HG03108 (cell line): ENCODE measurements at regions not wholly inside any gene's neighbourhood (a gene's known extent, or its start where the extent isn't known, plus 50 kb on each side); places are given as distances from the start of the nearest gene placed in this dataset.
"Not testable (repeated sequence)": the region's sequence is repeated elsewhere in the genome, so short reads cannot be mapped to it uniquely, and the experiment has no call there.

ENCODE experiments used
- ATAC-seq: cut with Tn5 transposase; IDR thresholded peaks from one replicate; pipeline ENCODE4 v1.9.1; 2021; ENCODE audit warnings: moderate library complexity; ENCODE audit not compliant: unreplicated experiment

DNA sequence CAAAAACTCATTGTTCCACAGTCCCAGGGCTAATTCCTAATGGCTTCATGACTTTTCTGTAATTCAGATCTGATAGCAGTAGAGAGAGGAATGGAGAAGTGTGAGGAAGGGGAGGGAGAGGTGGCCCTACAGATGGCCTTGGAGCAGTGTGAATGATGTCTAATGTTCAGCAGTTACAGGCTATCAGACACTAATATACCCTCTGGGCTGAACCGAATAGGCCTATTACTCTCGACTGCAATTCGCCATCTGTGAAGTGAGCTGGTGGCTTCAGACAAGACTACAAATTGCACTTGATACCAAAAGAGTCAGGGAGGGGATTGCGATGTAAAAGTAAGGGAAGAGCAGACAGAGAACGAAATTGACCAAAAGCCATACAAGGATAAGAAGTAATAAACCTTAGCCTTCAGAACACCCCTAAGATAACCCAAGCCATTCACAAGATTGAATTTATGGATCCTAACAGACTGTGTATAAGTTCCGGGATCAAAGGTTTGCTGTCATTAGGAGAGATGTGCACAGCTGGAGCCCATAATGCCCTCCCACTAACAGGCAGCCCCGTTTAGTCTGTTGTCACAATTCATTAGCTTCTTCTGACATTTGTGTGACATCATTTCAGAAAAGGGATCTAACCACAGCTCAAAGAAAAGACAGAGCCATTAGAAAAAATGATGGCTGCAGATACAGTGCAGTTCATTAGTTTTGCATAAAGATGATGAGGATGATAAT, 642.4 kb upstream of the API5 start:
- ATAC-seq: no peak

GRCh38 chr11:42674436-42674835, 637.4 kb upstream of the API5 start:
- no peak for ATAC-seq

GRCh38 chr11:42707541-42707940, 604.3 kb upstream of the API5 start:
- no peak for ATAC-seq

- ATAC-seq: no peak
These were observed 602.6 kb upstream of the API5 start for GRCh38 chr11:42709216-42709615.

DNA sequence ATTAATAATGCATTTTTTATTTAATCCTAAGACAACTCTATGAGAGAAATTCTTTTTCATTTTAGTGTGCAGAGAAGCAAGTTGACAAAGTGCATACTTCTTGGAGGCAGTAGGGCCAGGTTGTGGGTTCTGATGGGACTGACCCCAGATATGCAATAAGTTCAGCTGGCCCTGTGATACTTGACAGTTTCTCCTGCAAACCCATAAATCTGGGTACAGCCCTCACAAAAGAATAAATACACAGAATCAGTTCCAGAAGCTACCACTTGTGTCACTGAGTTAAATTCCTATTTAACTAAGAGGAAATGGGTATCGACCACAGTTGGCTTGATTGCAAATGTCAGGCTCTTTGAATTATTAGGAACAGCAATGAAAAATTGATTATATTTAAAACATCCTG, 598.5 kb upstream of the API5 start:
- no peak for ATAC-seq

- ATAC-seq: no peak
These were observed 598.0 kb upstream of the API5 start for GRCh38 chr11:42713753-42714152.

GRCh38 chr11:42720716-42721563, 590.9 kb upstream of the API5 start:
- no peak for ATAC-seq

DNA sequence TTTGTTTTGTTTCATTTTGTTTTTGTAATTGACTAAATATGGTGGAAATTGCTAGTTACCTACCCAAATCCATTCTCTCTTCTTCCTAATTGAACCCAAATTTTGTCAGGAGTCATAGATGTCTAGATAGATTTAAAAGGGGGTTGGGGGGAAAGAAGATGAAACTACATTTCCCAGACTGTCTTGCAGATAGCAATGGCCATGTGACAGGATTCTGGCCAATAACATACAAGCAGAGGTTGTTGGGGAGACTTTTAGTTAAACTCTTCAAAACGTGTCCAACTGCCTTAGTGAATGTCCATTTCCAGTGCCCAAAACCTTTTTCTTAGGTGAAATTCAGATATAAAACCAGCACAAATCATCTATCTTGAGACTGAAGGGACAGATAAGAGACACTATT, 583.9 kb upstream of the API5 start:
- ATAC-seq: no peak

DNA sequence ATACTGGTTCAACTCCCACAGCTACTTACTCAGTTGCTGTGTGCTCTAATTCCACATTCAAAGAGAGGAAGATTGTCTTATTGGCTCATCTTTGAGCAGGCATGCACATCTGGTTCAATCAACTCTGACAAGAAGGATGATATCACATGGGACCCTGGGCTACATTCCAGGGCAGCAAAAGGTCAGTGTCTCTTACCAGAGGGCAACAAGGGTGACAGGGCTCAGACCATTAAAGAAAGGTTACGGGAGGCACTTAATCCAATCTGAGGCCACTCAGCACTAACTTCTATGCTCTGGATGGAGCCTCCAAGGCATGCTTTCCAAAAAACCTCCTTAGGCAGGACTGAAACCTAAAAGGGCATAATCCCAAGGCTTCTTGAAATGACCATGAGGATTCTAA, 549.4 kb upstream of the API5 start:
- no peak for ATAC-seq

GRCh38 chr11:42764936-42765335, 546.9 kb upstream of the API5 start:
- no peak for ATAC-seq

DNA sequence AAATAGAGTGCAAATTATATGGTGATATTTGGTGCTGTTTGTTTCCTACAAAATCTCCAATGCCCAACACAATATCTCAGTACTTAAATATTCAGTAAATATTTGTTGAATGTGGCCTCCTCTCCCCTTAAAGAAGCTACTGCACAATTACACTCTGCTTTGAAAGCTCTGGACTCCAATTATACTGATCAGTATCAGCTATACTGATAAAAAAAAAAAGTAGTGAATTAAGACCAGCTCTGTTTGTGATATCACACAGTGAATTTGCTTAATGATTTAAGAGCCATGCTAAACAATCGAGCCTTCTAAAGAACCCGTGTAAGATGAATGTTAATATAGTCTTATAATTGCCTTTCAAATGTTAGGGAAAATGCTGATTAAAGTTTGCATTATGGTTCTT, 543.2 kb upstream of the API5 start:
- ATAC-seq: no peak

GRCh38 chr11:42770444-42771065, 541.2 kb upstream of the API5 start:
- no peak for ATAC-seq

GRCh38 chr11:42772886-42773285, 538.9 kb upstream of the API5 start:
- ATAC-seq: no peak

DNA sequence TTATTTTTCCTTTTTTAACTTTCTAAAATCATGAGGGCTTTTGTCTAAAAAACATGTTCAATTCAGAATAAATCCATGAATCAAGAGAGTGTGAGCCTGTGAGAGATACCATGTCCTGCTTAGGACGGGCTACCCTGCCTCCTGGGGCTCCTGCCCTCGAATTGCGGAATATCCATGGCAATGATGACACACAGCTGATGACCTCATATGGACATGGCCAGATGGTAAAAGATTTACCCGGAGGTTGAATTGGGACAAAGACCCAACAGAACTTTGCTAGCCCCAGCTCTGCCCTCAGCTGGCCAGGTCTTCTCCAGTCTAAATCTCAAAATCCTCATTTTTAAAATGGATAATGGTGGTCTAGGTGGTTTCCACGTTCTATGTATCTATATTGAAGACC, 538.1 kb upstream of the API5 start:
- ATAC-seq: no peak

- no peak for ATAC-seq
These were observed 537.2 kb upstream of the API5 start for GRCh38 chr11:42774567-42774966.

GRCh38 chr11:42777776-42778175, 534.0 kb upstream of the API5 start:
- ATAC-seq: no peak

GRCh38 chr11:42778193-42778592, 533.6 kb upstream of the API5 start:
- ATAC-seq: no peak

DNA sequence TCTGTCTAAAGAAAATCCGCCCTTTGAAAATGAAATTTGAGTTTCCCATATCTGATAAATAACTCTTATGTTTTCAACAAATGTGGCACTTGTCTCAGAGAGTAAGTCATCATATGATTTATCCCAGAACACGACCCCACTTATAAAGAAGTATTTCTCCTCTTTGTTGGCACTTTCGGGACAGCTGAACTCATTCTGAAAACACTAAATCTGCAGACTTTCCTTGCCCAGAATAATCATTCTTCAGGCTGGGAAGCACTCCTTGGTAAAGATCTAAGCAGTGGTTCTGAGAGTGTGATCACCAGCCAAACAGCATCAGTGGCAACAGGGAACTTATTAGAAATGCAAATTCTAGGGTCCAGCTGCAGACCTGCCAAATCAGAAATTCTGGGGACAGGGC, 532.2 kb upstream of the API5 start:
- ATAC-seq: no peak

DNA sequence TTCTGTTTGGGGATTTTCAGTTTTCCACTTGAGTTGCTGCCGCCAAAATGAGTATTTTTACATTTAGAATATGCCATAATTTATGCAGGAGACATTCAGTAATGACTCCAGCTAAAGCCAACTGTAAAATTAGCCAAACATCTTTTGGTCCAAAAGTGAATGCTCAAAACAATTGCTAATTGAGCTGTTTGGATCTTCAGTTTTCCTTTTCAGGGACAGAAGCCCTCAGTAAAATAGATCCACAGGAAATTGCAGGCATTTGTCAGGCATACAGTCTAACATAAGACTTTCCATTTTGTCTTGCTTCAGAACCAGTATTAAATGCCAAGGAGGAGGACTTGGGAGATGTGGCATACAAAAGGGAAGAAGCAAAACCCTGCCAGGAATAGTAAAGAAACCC, 524.8 kb upstream of the API5 start:
- ATAC-seq: no peak

DNA sequence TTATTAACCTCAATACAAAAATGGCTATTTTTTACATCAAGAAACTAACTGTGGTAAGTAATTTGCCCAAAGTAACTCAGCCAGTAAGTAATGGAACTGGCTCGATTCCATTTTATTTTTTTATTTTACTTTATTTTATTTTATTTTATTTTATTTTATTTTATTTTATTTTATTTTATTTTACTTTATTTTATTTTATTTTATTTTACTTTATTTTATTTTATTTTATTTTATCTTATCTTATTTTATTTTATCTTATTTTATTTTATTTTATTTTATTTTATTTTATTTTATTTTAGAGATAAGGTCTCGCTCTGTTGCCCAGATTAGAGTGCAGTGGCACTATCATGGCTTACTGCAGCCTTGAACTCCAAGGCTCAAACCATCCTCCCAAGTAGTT, 516.3 kb upstream of the API5 start:
- ATAC-seq: not testable (repeated sequence)

DNA sequence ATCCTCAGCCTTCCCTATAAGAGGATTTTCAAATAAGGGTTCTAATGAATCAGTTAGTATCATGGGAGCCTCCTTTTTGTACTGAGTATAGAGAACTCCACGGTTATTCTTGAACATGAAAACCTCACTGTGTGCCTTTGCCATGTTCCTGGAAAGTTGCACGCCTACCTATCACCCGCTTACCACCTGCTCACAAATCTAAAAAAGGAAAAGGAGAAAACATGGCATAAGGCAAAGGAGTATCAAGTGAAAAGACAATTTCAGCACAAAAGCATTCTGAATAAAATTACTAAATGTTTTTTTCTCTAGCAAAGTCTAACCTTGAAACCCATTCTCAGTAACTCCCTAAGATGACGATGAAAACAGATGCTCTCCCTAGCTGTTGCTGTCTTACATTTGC, 511.8 kb upstream of the API5 start:
- no peak for ATAC-seq
